ENCODE measurements at regions not wholly inside any gene's neighbourhood (a gene's known extent, or its start where the extent isn't known, plus 50 kb on each side); places are given as distances from the start of the nearest gene placed in this dataset.

DNA sequence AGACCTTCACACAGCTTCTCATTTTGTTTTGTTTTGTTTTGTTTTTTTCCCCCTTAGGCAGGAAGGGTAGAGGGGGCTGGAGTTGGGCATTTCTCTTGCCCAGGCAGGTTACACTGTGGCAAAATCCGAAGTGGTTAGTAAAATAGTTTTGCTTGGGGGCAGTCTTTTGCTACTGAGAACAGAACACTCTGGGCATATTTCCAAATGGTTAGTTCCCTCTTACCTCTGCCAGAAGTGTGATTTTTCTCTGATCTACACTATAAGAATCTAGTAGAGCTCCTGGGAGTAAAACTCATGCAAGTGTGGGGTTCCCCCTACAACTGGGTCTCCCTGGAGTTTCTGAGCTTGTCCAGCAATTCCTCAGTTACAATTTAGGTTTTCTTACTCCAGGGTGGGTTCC, 61.7 kb downstream of the NPS start:
- Histone ChIP-seq H3K4me1 (ENCODE audit: insufficient read depth, low read length, severe bottlenecking) (no peaks in the 10 kb centered on the region), H3K9me3 (ENCODE audit: low read length) (no peaks in the 10 kb centered on the region), H3K36me3 (ENCODE audit: insufficient read depth, low read length) (no peaks in the 10 kb centered on the region), H3K79me2 (ENCODE audit: insufficient read depth, low read length) (no peaks in the 10 kb centered on the region), H3K27me3 (ENCODE audit: insufficient read depth, low read length) (no peaks in the 10 kb centered on the region), H3K27ac (ENCODE audit: low read depth, low read length, poor library complexity, severe bottlenecking) (no peak overlapping the region), H3K9me2 (ENCODE audit: low read depth, low read length) (no peaks in the 10 kb centered on the region), H4K20me1 (ENCODE audit: insufficient read depth, low read length) (no peaks in the 10 kb centered on the region), H3F3A (ENCODE audit: insufficient read depth, low read length) (no peaks in the 10 kb centered on the region), H3K9ac (ENCODE audit: low read length) (no peak overlapping the region), H3K4me2 (ENCODE audit: low read length) (no peak overlapping the region), H2AFZ (ENCODE audit: low read length) (no peak overlapping the region), H3K4me3 (ENCODE audit: low read depth, low read length, poor library complexity, severe bottlenecking) (no peak overlapping the region)
- TF ChIP-seq EZH2 (IDR thresholded peaks at IDR 0.05; ENCODE audit: borderline replicate concordance, low read length) (no peak), CTCF (IDR thresholded peaks at IDR 0.05; ENCODE audit: low read length) (no peak)

- Histone ChIP-seq H4K20me1 (ENCODE audit: insufficient read depth, low read length) (no peaks in the 10 kb centered on the region), H3K9me3 (ENCODE audit: low read length) (no peaks in the 10 kb centered on the region), H3K4me3 (ENCODE audit: low read depth, low read length, poor library complexity, severe bottlenecking) (no peak overlapping the region), H3F3A (ENCODE audit: insufficient read depth, low read length) (no peaks in the 10 kb centered on the region), H3K4me1 (ENCODE audit: insufficient read depth, low read length, severe bottlenecking) (no peaks in the 10 kb centered on the region), H3K27me3 (ENCODE audit: insufficient read depth, low read length) (no peaks in the 10 kb centered on the region), H3K27ac (ENCODE audit: low read depth, low read length, poor library complexity, severe bottlenecking) (no peak overlapping the region), H3K9me2 (ENCODE audit: low read depth, low read length) (no peaks in the 10 kb centered on the region), H2AFZ (ENCODE audit: low read length) (no peak overlapping the region), H3K4me2 (ENCODE audit: low read length) (no peak overlapping the region), H3K36me3 (ENCODE audit: insufficient read depth, low read length) (no peaks in the 10 kb centered on the region), H3K9ac (ENCODE audit: low read length) (no peak overlapping the region), H3K79me2 (ENCODE audit: insufficient read depth, low read length) (no peaks in the 10 kb centered on the region)
- TF ChIP-seq EZH2 (IDR thresholded peaks at IDR 0.05; ENCODE audit: borderline replicate concordance, low read length) = no peak
- no peak for TF ChIP-seq CTCF (IDR thresholded peaks at IDR 0.05; ENCODE audit: low read length)
Measured at GRCh38 chr10:127614484-127615017, 65.4 kb downstream of the NPS start.

- H3K27ac ChIP-seq (ENCODE audit: low read depth, low read length, poor library complexity, severe bottlenecking) = no peak overlapping the region
- H3K36me3 ChIP-seq (ENCODE audit: insufficient read depth, low read length) = no peaks in the 10 kb centered on the region
- no peaks in the 10 kb centered on the region for H3K79me2 ChIP-seq (ENCODE audit: insufficient read depth, low read length)
- H3K9me3 ChIP-seq (ENCODE audit: low read length) = no peaks in the 10 kb centered on the region
- no peak overlapping the region for H2AFZ ChIP-seq (ENCODE audit: low read length)
- no peak overlapping the region for H3K4me3 ChIP-seq (ENCODE audit: low read depth, low read length, poor library complexity, severe bottlenecking)
- H3K9me2 ChIP-seq (ENCODE audit: low read depth, low read length) = no peaks in the 10 kb centered on the region
- no peaks in the 10 kb centered on the region for H3F3A ChIP-seq (ENCODE audit: insufficient read depth, low read length)
- no peak for TF ChIP-seq CTCF (IDR thresholded peaks at IDR 0.05; ENCODE audit: low read length)
- no peaks in the 10 kb centered on the region for H4K20me1 ChIP-seq (ENCODE audit: insufficient read depth, low read length)
- no peak overlapping the region for H3K4me2 ChIP-seq (ENCODE audit: low read length)
- no peaks in the 10 kb centered on the region for H3K27me3 ChIP-seq (ENCODE audit: insufficient read depth, low read length)
- H3K4me1 ChIP-seq (ENCODE audit: insufficient read depth, low read length, severe bottlenecking) = no peaks in the 10 kb centered on the region
- no peak overlapping the region for H3K9ac ChIP-seq (ENCODE audit: low read length)
Measured at GRCh38 chr10:127618797-127619196, 69.7 kb downstream of the NPS start.

All from OCI-LY1 (cell line).